Ishikawa (cell line): ENCODE measurements at regions not wholly inside any gene's neighbourhood (a gene's known extent, or its start where the extent isn't known, plus 50 kb on each side); places are given as distances from the start of the nearest gene placed in this dataset.
A peak's percentile ranks its signal among the peaks of the same experiment; 100 is the strongest.

Source experiments
- CEBPB ChIP-seq: IDR thresholded peaks from 2 replicates; pipeline ENCODE4 v1.6.1; 2012
- CREB1 ChIP-seq: IDR thresholded peaks from 2 replicates; pipeline ENCODE4 v1.6.1; 2012; ENCODE audit warnings: low read depth
- EGR1 ChIP-seq: IDR thresholded peaks from 2 replicates; pipeline ENCODE4 v1.6.1; 2012
- EP300 ChIP-seq: IDR thresholded peaks from 2 replicates; pipeline ENCODE4 v1.6.1; 2012; ENCODE audit warnings: borderline replicate concordance
- FOXM1 ChIP-seq: IDR thresholded peaks from 2 replicates; pipeline ENCODE4 v1.6.1; 2012; ENCODE audit warnings: low read depth, borderline replicate concordance
- NFIC ChIP-seq: IDR thresholded peaks from 2 replicates; pipeline ENCODE4 v1.6.1; 2012
- RAD21 ChIP-seq: IDR thresholded peaks from 2 replicates; pipeline ENCODE4 v1.6.1; 2012; ENCODE audit warnings: low read depth
- TAF1 ChIP-seq: IDR thresholded peaks from 2 replicates; pipeline ENCODE4 v1.6.1; 2012; ENCODE audit warnings: low read depth, mild to moderate bottlenecking
- YY1 ChIP-seq: IDR thresholded peaks from 2 replicates; pipeline ENCODE4 v1.6.1; 2012; ENCODE audit warnings: low read depth
- ZBTB7A ChIP-seq: IDR thresholded peaks from 2 replicates; pipeline ENCODE4 v1.6.1; 2012; ENCODE audit warnings: low read depth
- TF ChIP-seq, protein P1 (sequence below): IDR thresholded peaks from 2 replicates; pipeline ENCODE4 v1.6.1; 2012; ENCODE audit warnings: low read depth, mild to moderate bottlenecking
- TF ChIP-seq, protein P2 (sequence below): IDR thresholded peaks from 2 replicates; pipeline ENCODE4 v1.6.1; 2012
- TF ChIP-seq, protein P3 (sequence below): IDR thresholded peaks from 2 replicates; pipeline ENCODE4 v1.6.1; 2012

DNA sequence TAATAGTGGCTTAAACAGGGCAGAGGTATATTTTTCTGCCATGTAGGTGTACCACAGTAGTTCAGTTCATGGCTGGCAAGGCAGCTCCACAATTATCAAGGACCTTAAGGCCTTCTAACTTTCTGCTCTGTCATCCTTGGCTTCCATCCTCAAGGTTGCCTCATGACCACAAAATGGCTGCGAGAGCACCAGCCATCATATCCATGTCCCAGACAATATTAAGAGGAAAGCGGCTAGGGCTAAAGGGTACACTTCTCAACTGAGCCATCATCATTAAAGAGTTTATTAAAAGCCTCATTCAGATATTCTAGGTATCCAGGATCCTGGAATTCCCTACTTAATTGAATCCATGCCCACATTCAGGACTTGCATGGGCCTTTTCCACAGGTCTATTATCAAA is 62.7 kb upstream of the MRI1 start:
- no peak for TF ChIP-seq TAF1
- TF ChIP-seq CREB1, result no peak
- no peak for TF ChIP-seq ZBTB7A
- TF ChIP-seq CEBPB, result no peak

DNA sequence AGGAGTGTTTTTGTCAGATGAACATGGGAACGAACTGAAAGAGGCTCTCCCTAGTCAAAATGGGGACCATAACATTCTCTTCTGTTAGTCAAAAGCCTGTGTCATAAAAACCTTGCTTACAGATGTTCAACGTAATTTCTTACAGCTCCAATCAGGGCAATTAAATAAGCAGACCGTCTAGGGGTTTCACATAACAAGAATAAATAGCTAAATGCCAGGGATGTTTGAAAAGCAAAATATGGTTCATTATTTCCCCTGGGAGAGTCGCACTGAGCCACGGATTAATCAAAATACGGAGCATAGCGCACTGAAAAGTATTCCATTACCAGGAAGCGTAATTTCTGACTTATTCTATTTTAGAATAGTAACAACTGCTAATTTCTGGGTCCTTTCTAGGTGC is 63.7 kb upstream of the MRI1 start:
- TF ChIP-seq CREB1, result no peak
- TF ChIP-seq, protein P1, sequence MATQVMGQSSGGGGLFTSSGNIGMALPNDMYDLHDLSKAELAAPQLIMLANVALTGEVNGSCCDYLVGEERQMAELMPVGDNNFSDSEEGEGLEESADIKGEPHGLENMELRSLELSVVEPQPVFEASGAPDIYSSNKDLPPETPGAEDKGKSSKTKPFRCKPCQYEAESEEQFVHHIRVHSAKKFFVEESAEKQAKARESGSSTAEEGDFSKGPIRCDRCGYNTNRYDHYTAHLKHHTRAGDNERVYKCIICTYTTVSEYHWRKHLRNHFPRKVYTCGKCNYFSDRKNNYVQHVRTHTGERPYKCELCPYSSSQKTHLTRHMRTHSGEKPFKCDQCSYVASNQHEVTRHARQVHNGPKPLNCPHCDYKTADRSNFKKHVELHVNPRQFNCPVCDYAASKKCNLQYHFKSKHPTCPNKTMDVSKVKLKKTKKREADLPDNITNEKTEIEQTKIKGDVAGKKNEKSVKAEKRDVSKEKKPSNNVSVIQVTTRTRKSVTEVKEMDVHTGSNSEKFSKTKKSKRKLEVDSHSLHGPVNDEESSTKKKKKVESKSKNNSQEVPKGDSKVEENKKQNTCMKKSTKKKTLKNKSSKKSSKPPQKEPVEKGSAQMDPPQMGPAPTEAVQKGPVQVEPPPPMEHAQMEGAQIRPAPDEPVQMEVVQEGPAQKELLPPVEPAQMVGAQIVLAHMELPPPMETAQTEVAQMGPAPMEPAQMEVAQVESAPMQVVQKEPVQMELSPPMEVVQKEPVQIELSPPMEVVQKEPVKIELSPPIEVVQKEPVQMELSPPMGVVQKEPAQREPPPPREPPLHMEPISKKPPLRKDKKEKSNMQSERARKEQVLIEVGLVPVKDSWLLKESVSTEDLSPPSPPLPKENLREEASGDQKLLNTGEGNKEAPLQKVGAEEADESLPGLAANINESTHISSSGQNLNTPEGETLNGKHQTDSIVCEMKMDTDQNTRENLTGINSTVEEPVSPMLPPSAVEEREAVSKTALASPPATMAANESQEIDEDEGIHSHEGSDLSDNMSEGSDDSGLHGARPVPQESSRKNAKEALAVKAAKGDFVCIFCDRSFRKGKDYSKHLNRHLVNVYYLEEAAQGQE, result no peak
- TF ChIP-seq TAF1, result no peak
- TF ChIP-seq EP300, result no peak
- TF ChIP-seq, protein P2, sequence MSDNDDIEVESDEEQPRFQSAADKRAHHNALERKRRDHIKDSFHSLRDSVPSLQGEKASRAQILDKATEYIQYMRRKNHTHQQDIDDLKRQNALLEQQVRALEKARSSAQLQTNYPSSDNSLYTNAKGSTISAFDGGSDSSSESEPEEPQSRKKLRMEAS, result no peak
- TF ChIP-seq ZBTB7A, result no peak
- no peak for TF ChIP-seq FOXM1
- no peak for TF ChIP-seq YY1

DNA sequence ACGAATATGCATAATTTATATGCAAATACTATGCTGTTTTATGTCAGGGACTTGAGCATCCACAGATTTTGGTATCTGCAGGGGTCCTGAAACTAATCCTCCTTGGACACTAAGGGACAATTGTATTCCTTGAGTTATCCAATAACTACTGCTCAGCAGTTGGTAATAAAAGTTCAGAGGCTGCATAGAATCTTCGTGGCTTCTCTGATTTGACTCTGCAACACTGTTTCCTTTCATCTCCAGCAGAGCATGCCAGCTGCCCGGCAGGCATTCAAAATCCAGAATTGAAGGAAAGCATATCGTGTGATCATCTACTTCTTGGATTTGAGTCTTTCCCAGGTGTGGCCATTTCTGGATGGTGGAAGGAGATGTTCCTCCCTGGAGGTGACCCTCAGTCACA is 64.5 kb upstream of the MRI1 start:
- TF ChIP-seq CREB1, result no peak
- TF ChIP-seq CEBPB, result no peak
- no peak for TF ChIP-seq NFIC

DNA sequence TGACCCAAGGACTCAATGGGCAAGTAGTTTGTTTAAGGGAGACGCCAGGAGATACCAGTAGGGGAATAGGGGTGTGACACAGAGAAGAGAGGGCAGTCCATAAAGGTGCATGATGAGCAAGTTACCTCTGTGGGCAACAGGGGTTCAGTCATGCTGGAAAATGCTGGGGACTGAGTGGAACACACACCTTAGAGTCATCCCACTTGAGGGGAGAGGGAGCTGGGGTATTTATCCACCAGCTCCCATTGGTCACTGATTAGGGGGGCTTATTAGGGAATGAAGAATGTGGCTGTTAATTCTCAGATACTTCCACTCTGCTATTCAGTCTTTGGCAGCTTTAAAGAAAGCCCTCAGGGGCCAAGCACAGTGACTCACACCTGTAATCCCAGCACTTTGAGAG is 67.5 kb upstream of the MRI1 start:
- TF ChIP-seq, protein P2, result no peak
- TF ChIP-seq TAF1 (no peak), RAD21 (no peak), CREB1 (no peak), ZBTB7A (no peak), NFIC (no peak), EP300 (no peak), FOXM1 (no peak), EGR1 (no peak)
- TF ChIP-seq, protein P1, result no peak

DNA sequence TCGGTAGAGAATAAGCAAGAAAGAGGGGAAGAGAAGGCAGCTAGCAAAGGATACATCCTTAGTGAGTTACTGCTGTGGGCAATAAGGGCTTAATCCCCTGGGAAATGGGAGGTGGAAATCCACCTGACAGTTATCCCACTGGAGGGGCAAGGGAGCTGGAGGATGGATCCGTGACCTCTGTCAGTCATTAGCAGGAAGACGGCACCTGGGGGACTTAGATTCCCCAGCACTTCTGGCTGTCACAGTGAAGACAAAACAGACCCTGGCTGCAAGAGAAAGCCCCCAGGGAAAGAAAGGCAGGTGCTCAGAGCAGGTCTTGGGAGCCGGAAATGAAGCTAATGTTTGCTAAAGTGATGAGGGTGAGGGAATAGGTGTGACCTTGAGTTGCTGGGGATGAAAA is 70.4 kb upstream of the MRI1 start:
- TF ChIP-seq FOXM1 (no peak), RAD21 (no peak), CREB1 (no peak), EGR1 (no peak), CEBPB (no peak), YY1 (no peak), NFIC (no peak), ZBTB7A (no peak), EP300 (no peak)
- TF ChIP-seq, protein P3, sequence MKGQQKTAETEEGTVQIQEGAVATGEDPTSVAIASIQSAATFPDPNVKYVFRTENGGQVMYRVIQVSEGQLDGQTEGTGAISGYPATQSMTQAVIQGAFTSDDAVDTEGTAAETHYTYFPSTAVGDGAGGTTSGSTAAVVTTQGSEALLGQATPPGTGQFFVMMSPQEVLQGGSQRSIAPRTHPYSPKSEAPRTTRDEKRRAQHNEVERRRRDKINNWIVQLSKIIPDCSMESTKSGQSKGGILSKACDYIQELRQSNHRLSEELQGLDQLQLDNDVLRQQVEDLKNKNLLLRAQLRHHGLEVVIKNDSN, result no peak
- TF ChIP-seq, protein P1, result no peak
- TF ChIP-seq, protein P2, result no peak

DNA sequence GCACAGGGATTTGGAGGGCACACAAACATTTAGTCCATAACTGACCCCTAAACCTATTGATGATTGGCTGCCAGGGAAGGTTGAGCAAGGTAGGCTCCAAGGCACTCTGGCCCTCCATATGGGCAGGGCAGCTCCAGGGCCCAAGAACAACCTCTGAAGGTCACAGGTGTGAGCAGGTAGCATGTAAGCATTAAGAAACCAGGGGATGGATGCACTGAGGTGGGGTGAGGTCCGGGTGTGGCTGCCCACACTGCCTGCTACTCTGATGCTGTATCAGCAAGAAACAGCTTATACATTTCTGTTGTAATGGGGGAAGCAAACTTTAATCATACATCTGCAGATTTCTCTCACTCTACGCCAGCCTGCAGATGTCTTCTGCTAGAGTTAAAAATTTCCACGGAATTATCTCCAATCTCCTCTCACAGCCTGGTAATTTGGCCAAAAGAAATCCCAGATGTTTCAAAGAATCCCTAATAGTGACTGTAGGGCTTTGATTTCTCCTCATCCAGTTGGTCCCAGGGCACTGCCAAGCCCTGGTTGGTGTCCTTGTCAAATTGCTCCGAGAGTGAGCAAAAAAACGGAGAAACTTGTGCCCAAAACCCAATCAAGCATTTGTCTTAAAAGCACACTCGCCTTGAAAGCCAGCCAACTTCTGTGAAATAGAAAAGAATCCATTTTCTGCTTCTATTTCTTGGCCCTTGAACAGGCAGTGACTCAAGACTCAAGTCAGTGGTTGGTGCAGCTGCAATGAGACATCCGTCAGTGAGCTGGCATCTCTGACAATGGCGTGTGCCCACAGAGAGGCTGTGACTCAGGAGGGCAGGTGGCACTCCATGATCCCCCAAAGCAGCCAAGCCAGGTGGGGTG is 72.5 kb upstream of the MRI1 start:
- TF ChIP-seq NFIC (0 out of 2 replicates have a peak, but pooled peaks have one; percentile 22), EGR1 (no peak)
